A673 (cell line): ENCODE measurements at regions not wholly inside any gene's neighbourhood (a gene's known extent, or its start where the extent isn't known, plus 50 kb on each side); places are given as distances from the start of the nearest gene placed in this dataset.
"Not testable (repeated sequence)": the region's sequence is repeated elsewhere in the genome, so short reads cannot be mapped to it uniquely, and the experiment has no call there.

Source experiments
- BruUV-seq: library from RNA; stranded (reverse); fragments of 400-500 nt; replicated peaks from 2 replicates; lab custom pipeline; 2021; lab: Mats Ljungman, UMichigan
- CTCF ChIA-PET: fragments of 300-600 bp; sonication (Branson Sonifier 250); formaldehyde crosslinking; loops from one replicate; lab custom pipeline; 2022; ENCODE audit warnings: antibody characterized with exemption; lab: Charles Lee
- POLR2A ChIA-PET: fragments of 300-600 bp; sonication (Branson Sonifier 250); formaldehyde crosslinking; loops from one replicate; lab custom pipeline; 2022; ENCODE audit warnings: antibody characterized with exemption; ENCODE audit not compliant: low non-redundant PET; lab: Charles Lee
- DNase-seq: peaks from one replicate; pipeline ENCODE4 v3.0.0-alpha.2; 2015; ENCODE audit warnings: low spot score
- H3K27ac ChIP-seq: fragments of 200-600 bp; sonication (generic); 2 replicates; pipeline ENCODE4 v1.5.1; 2016; ENCODE audit warnings: mixed run types, low read depth, mild to moderate bottlenecking, mixed read lengths, antibody characterized with exemption, low read length; ENCODE audit not compliant: poor library complexity, severe bottlenecking
- H3K27me3 ChIP-seq: fragments of 200-600 bp; sonication (generic); replicated peaks from 2 replicates; pipeline ENCODE4 v1.6.1; 2017; ENCODE audit warnings: mixed run types, low read depth, mild to moderate bottlenecking, mixed read lengths, antibody characterized with exemption, low read length; ENCODE audit not compliant: insufficient read depth, poor library complexity
- H3K36me3 ChIP-seq: fragments of 200-600 bp; sonication (generic); 2 replicates; pipeline ENCODE4 v1.6.1; 2016; ENCODE audit warnings: mixed run types, mild to moderate bottlenecking, mixed read lengths, antibody characterized with exemption, low read length; ENCODE audit not compliant: insufficient read depth, poor library complexity, severe bottlenecking
- H3K4me1 ChIP-seq: fragments of 200-600 bp; sonication (generic); 2 replicates; pipeline ENCODE4 v1.6.1; 2017; ENCODE audit warnings: mixed run types, mild to moderate bottlenecking, mixed read lengths, antibody characterized with exemption, low read length; ENCODE audit not compliant: insufficient read depth, poor library complexity, severe bottlenecking
- H3K4me3 ChIP-seq: fragments of 200-600 bp; sonication (generic); 2 replicates; pipeline ENCODE4 v1.5.1; 2016; ENCODE audit warnings: low read depth, mixed run types, mild to moderate bottlenecking, mixed read lengths, low read length; ENCODE audit not compliant: poor library complexity, severe bottlenecking
- H3K9me3 ChIP-seq: fragments of 200-600 bp; sonication (generic); 2 replicates; pipeline ENCODE4 v1.6.1; 2016; ENCODE audit warnings: mixed run types, low read depth, mild to moderate bottlenecking, mixed read lengths, antibody characterized with exemption, low read length; ENCODE audit not compliant: poor library complexity, severe bottlenecking
- CTCF ChIP-seq: fragments of 300-800, 200-600 bp; sonication (generic); conservative IDR thresholded peaks from 2 replicates; pipeline ENCODE4 v1.5.1; 2017; ENCODE audit warnings: low read depth, mild to moderate bottlenecking, antibody characterized with exemption, low read length, moderate library complexity, mixed read lengths
- EZH2 ChIP-seq: fragments of 200-600 bp; sonication (generic); IDR thresholded peaks from 2 replicates; pipeline ENCODE4 v1.6.1; 2017; ENCODE audit warnings: borderline replicate concordance, low read depth, mild to moderate bottlenecking, mixed read lengths, antibody characterized with exemption, low read length; ENCODE audit not compliant: poor library complexity, severe bottlenecking
- intact Hi-C: fragments of 100-400 bp; cut with micrococcal nuclease; formaldehyde crosslinking; loops from one replicate; pipeline ENCODE4 v1.10.0; 2022; ENCODE audit not compliant: unreplicated experiment

GRCh38 chr16:29117631-29118030 lies 132.8 kb downstream of the LAT start:
- Histone ChIP-seq H3K27me3 (no peaks in the 10 kb centered on the region), H3K36me3 (no peaks in the 10 kb centered on the region), H3K4me1 (no peaks in the 10 kb centered on the region), H3K27ac (no peak overlapping the region), H3K4me3 (no peak overlapping the region), H3K9me3 (no peaks in the 10 kb centered on the region)
- CTCF ChIA-PET = no interaction called here
- TF ChIP-seq EZH2 (no peak), CTCF (no peak)
- BruUV-seq = no TSS peak
- intact Hi-C loops = no loop called here
- DNase-seq = no peak
- POLR2A ChIA-PET = no interaction called here

GRCh38 chr16:29116980-29117379 lies 132.1 kb downstream of the LAT start:
- ChIA-PET POLR2A (no interaction called here), CTCF (no interaction called here)
- DNase-seq = no peak
- H3K4me3 ChIP-seq = no peak overlapping the region
- H3K36me3 ChIP-seq = no peaks in the 10 kb centered on the region
- H3K9me3 ChIP-seq = no peaks in the 10 kb centered on the region
- BruUV-seq = no TSS peak
- H3K4me1 ChIP-seq = no peaks in the 10 kb centered on the region
- no peaks in the 10 kb centered on the region for H3K27me3 ChIP-seq
- intact Hi-C loops = no loop called here
- no peak overlapping the region for H3K27ac ChIP-seq
- no peak for TF ChIP-seq CTCF
- TF ChIP-seq EZH2 = no peak

- H3K27me3 ChIP-seq, H3K36me3 ChIP-seq, H3K4me3 ChIP-seq, intact Hi-C loops, CTCF ChIA-PET, DNase-seq, H3K4me1 ChIP-seq, POLR2A ChIA-PET, BruUV-seq, H3K9me3 ChIP-seq, H3K27ac ChIP-seq: not testable (repeated sequence)
These were observed 131.4 kb downstream of the LAT start for GRCh38 chr16:29116207-29116606.

- POLR2A ChIA-PET, DNase-seq, H3K4me1 ChIP-seq, H3K27ac ChIP-seq, H3K4me3 ChIP-seq, BruUV-seq, intact Hi-C loops, H3K9me3 ChIP-seq, H3K27me3 ChIP-seq, H3K36me3 ChIP-seq, CTCF ChIA-PET: not testable (repeated sequence)
These were observed 130.9 kb downstream of the LAT start for GRCh38 chr16:29115802-29116141.
